ENCODE measurements at regions not wholly inside any gene's neighbourhood (a gene's known extent, or its start where the extent isn't known, plus 50 kb on each side); places are given as distances from the start of the nearest gene placed in this dataset.

- Mint-ChIP-seq H3K4me3 (ENCODE audit: unreplicated experiment) (no peak overlapping the region), H3K27ac (ENCODE audit: unreplicated experiment) (no peak overlapping the region)
- TF ChIP-seq CTCF (IDR thresholded peaks at IDR 0.05; ENCODE audit: partially characterized antibody, unreplicated experiment) = no peak
These were observed 74.7 kb upstream of the IGFBP5 start for GRCh38 chr2:216770050-216770449.

DNA sequence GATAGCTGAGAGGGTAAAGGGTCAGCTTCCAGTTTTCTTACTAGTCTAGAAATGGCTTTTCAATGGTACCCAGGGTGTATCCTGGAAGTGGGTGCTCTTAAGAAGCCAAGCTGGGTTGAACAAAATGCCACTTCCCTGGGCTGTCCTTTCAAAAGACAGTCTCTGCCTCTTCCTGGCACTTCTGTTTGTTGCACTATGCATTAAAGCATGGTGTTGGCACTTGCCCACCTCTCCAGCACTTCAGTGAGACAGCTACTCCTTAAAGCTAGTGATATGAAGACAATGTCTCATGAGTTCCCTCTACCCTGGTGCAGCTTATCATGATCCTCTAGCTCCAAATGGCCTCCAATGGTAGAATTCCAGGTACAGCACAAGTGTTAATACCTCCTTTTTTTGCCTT, 74.3 kb upstream of the IGFBP5 start:
- Mint-ChIP-seq H3K36me3 (ENCODE audit: unreplicated experiment) (peaks cover 8% of the 10 kb centered on the region), H3K4me3 (ENCODE audit: unreplicated experiment) (no peak overlapping the region), H3K4me1 (ENCODE audit: low read depth, unreplicated experiment) (peaks cover 20% of the 10 kb centered on the region), H3K9me3 (ENCODE audit: unreplicated experiment) (peaks cover 6% of the 10 kb centered on the region), H3K27ac (ENCODE audit: unreplicated experiment) (no peak overlapping the region), H3K27me3 (ENCODE audit: unreplicated experiment) (peaks cover 6% of the 10 kb centered on the region)
- TF ChIP-seq CTCF (IDR thresholded peaks at IDR 0.05; ENCODE audit: partially characterized antibody, unreplicated experiment) = no peak
- DNase-seq = no peak

More at GRCh38 chr2:216770050-216770449, 74.7 kb upstream of the IGFBP5 start:
- Mint-ChIP-seq H3K4me1 (ENCODE audit: low read depth, unreplicated experiment) (peaks cover 22% of the 10 kb centered on the region), H3K27me3 (ENCODE audit: unreplicated experiment) (peaks cover 4% of the 10 kb centered on the region), H3K9me3 (ENCODE audit: unreplicated experiment) (peaks cover 8% of the 10 kb centered on the region), H3K36me3 (ENCODE audit: unreplicated experiment) (peaks cover 8% of the 10 kb centered on the region)
- no peak for DNase-seq

DNA sequence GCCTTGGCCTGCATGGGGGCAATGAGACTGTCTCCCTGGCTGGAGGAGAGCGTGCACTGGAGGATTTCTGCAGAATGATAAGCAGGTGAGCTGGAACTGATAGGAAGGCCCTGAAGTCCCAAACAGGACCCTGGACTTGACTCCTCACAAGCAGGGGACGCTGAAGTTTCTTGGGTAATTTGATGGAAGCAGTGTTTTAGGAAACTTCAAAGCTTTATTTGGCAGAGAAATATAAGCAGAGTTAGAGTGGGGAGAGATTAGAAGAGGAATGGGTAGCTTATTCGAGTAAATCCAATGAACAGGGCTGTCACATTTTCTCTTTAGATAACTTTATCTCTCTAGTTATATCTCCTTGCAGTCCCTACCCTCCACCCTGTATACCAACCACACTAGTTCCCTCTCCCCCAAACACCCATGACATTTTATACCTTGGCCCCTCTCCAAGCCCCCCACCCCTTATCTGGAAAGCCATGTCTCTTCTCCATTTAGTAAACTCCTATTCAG, 73.6 kb upstream of the IGFBP5 start:
- TF ChIP-seq CTCF (IDR thresholded peaks at IDR 0.05; ENCODE audit: partially characterized antibody, unreplicated experiment) = no peak
- no peak for DNase-seq
- Mint-ChIP-seq H3K36me3 (ENCODE audit: unreplicated experiment) (peaks cover 6% of the 10 kb centered on the region), H3K4me1 (ENCODE audit: low read depth, unreplicated experiment) (peaks cover 14% of the 10 kb centered on the region), H3K9me3 (ENCODE audit: unreplicated experiment) (peaks cover 1% of the 10 kb centered on the region), H3K27ac (ENCODE audit: unreplicated experiment) (no peak overlapping the region), H3K4me3 (ENCODE audit: unreplicated experiment) (no peak overlapping the region), H3K27me3 (ENCODE audit: unreplicated experiment) (peaks cover 6% of the 10 kb centered on the region)

DNA sequence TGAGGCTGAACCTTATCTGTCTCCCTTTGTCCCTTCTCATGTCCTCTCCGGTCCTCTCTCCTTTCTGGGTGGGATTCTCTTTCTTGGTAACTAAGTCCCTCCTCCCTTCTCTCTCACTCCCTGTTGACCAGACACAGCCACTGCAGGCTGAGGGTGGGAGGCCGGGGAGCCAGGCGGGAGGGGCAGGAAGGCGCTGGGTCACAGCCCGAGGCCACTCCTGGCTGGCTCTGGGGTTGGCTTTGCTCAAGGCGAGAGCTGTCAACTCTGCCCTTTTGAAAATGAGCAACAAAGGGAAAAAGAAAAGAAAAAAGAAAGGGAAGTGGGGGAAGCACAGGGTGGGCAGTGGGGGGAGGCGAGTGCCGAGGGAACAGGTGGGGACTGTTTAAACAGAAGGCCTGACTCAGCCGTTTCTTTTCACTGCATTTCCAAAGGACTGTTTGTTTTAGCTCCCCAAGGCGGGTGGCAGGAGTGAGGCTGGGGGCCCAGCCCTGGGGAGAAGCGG, 70.5 kb upstream of the IGFBP5 start:
- Mint-ChIP-seq H3K27ac (ENCODE audit: unreplicated experiment) (peak overlapping the region; percentile 63), H3K9me3 (ENCODE audit: unreplicated experiment) (no peaks in the 10 kb centered on the region), H3K4me3 (ENCODE audit: unreplicated experiment) (no peak overlapping the region), H3K4me1 (ENCODE audit: low read depth, unreplicated experiment) (peaks cover 12% of the 10 kb centered on the region), H3K36me3 (ENCODE audit: unreplicated experiment) (peaks cover 4% of the 10 kb centered on the region), H3K27me3 (ENCODE audit: unreplicated experiment) (peaks cover 3% of the 10 kb centered on the region)
- no peak for TF ChIP-seq CTCF (IDR thresholded peaks at IDR 0.05; ENCODE audit: partially characterized antibody, unreplicated experiment)
- DNase-seq = peak; percentile 75

GRCh38 chr2:216763396-216763795, 68.0 kb upstream of the IGFBP5 start:
- no peak for TF ChIP-seq CTCF (IDR thresholded peaks at IDR 0.05; ENCODE audit: partially characterized antibody, unreplicated experiment)
- no peak overlapping the region for H3K4me3 Mint-ChIP-seq (ENCODE audit: unreplicated experiment)
- peaks cover 12% of the 10 kb centered on the region for H3K4me1 Mint-ChIP-seq (ENCODE audit: low read depth, unreplicated experiment)
- H3K27me3 Mint-ChIP-seq (ENCODE audit: unreplicated experiment) = peaks cover 3% of the 10 kb centered on the region
- no peaks in the 10 kb centered on the region for H3K9me3 Mint-ChIP-seq (ENCODE audit: unreplicated experiment)
- H3K36me3 Mint-ChIP-seq (ENCODE audit: unreplicated experiment) = peaks cover 4% of the 10 kb centered on the region
- H3K27ac Mint-ChIP-seq (ENCODE audit: unreplicated experiment) = no peak overlapping the region
- no peak for DNase-seq

Measured in glutamatergic neuron (in vitro differentiated cells).